Fibroblast of lung (primary cell): ENCODE measurements at regions not wholly inside any gene's neighbourhood (a gene's known extent, or its start where the extent isn't known, plus 50 kb on each side); places are given as distances from the start of the nearest gene placed in this dataset.

Source experiments
- EZH2 ChIP-seq: IDR thresholded peaks from 2 replicates; pipeline ENCODE4 v1.5.1; 2012; ENCODE audit warnings: low read length, control low read depth, mild to moderate bottlenecking; ENCODE audit errors: missing control alignments
- TF ChIP-seq, protein P1 (sequence below), 2 donors: IDR thresholded peaks in 1 of 2; conservative IDR thresholded peaks in 1 of 2; 1 replicate in 1 of 2; 2 replicates in 1 of 2; pipeline ENCODE4 v1.5.1; 2011 to 2012; ENCODE audit warnings: low read length in 2 of 2, control low read depth in 1 of 2, inconsistent platforms in 1 of 2, low read depth in 1 of 2, mild to moderate bottlenecking in 1 of 2

DNA sequence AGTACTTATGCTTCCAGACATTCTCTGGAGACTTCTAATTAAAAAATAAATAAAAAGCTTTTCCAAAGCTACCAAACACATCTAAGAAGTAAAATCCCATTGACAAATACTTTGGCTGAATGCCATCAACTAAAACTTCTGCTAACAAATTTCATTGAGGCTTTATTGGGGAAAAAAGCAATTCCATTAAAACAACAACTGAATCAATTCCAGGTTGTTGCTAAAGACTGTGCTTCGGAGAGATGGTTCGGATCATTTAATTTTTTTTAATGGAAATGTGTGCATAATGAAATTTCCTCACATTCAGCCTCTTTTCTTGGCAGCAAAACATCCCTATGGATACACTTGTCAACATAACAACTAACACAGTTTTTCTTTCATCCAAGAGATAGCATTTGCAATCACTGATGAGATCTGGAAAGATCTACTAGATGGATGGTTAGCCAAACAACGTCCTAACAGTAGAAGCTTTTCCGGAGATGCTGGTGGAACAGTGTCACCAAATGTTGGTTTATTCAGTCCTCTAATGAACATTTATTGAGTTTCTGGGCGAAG lies 446.1 kb upstream of the FAM98A start:
- TF ChIP-seq EZH2, result no peak
- TF ChIP-seq, protein P1, sequence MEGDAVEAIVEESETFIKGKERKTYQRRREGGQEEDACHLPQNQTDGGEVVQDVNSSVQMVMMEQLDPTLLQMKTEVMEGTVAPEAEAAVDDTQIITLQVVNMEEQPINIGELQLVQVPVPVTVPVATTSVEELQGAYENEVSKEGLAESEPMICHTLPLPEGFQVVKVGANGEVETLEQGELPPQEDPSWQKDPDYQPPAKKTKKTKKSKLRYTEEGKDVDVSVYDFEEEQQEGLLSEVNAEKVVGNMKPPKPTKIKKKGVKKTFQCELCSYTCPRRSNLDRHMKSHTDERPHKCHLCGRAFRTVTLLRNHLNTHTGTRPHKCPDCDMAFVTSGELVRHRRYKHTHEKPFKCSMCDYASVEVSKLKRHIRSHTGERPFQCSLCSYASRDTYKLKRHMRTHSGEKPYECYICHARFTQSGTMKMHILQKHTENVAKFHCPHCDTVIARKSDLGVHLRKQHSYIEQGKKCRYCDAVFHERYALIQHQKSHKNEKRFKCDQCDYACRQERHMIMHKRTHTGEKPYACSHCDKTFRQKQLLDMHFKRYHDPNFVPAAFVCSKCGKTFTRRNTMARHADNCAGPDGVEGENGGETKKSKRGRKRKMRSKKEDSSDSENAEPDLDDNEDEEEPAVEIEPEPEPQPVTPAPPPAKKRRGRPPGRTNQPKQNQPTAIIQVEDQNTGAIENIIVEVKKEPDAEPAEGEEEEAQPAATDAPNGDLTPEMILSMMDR (conservative IDR thresholded peaks at IDR 0.05 in 1 of 2, IDR thresholded peaks at IDR 0.05 in 1 of 2; ENCODE audit: low read depth in 1 of 2, low read length in 2 of 2), result no peak
